GM12878 (cell line): ENCODE measurements at regions not wholly inside any gene's neighbourhood (a gene's known extent, or its start where the extent isn't known, plus 50 kb on each side); places are given as distances from the start of the nearest gene placed in this dataset.

Experiments
- ATAC-seq: fragments of 200-7000 bp; cut with Tn5 transposase; 3 replicates; pipeline ENCODE4 v1.9.1; 2020; ENCODE audit warnings: mild to moderate bottlenecking, moderate library complexity
- BruUV-seq: library from RNA; stranded (reverse); fragments of 400-500 nt; replicated peaks from 2 replicates; lab custom pipeline; 2021; lab: Mats Ljungman, UMichigan
- CTCF ChIA-PET: fragments of 300-600 bp; sonication (Branson Sonifier 250); formaldehyde crosslinking; extraction: SDS; loops from one replicate; lab custom pipeline; 2021; ENCODE audit warnings: inconsistent platforms; lab: Yijun Ruan, JAX
- POLR2A ChIA-PET: fragments of 350-600 bp; formaldehyde crosslinking; extraction: SDS; loops from one replicate; lab custom pipeline; 2021; ENCODE audit warnings: inconsistent platforms; lab: Charles Lee
- RAD21 ChIA-PET: fragments of 300-600 bp; sonication (Branson Sonifier 250); formaldehyde crosslinking; loops from one replicate; lab custom pipeline; 2023; ENCODE audit warnings: antibody characterized with exemption; ENCODE audit not compliant: unreplicated experiment; lab: Charles Lee
- SMC1A ChIA-PET: fragments of 300-600 bp; sonication (Branson Sonifier 250); formaldehyde crosslinking; loops from one replicate; lab custom pipeline; 2023; ENCODE audit not compliant: unreplicated experiment, uncharacterized antibody; lab: Charles Lee
- DNase-seq: peaks from one replicate; pipeline ENCODE4 v3.0.0-alpha.2; 2011; ENCODE audit warnings: low read depth, low spot score
- FAIRE-seq: peaks from 3 replicates; lab custom pipeline; 2011; peaks lifted over from hg19 to GRCh38; lab: Jason Lieb, UNC
- H2AFZ ChIP-seq: 2 replicates; pipeline ENCODE4 v1.6.0; 2011; ENCODE audit warnings: low read depth, low read length, control low read depth; ENCODE audit not compliant: control insufficient read depth
- H3K27ac ChIP-seq: 2 replicates; pipeline ENCODE4 v1.5.1; 2011; ENCODE audit warnings: control low read depth; ENCODE audit not compliant: control insufficient read depth, insufficient read depth
- H3K27me3 ChIP-seq, 2 experiments: replicated peaks in 1 of 2; 2 replicates each; pipeline versions ENCODE4 v1.6.0 to v1.6.1; 2011; ENCODE audit warnings: low read length in 1 of 2; ENCODE audit not compliant: control insufficient read depth in 2 of 2, insufficient read depth in 2 of 2
- H3K36me3 ChIP-seq, 2 experiments: 2 replicates each; pipeline ENCODE4 v1.5.1; 2011; ENCODE audit warnings: low read length in 1 of 2; ENCODE audit not compliant: control insufficient read depth in 2 of 2, insufficient read depth in 2 of 2
- H3K4me1 ChIP-seq: 2 replicates; pipeline ENCODE4 v1.6.1; 2011; ENCODE audit warnings: mild to moderate bottlenecking, low read length, moderate library complexity, mixed read lengths; ENCODE audit not compliant: control insufficient read depth, insufficient read depth
- H3K4me2 ChIP-seq: 2 replicates; pipeline ENCODE4 v1.6.0; 2011; ENCODE audit warnings: control low read depth; ENCODE audit not compliant: control insufficient read depth, insufficient read depth
- H3K4me3 ChIP-seq: fragments of 200-600 bp; sonication (generic); 2 replicates; pipeline ENCODE4 v1.5.1; 2016
- H3K79me2 ChIP-seq: 2 replicates; pipeline ENCODE4 v1.6.0; 2011; ENCODE audit warnings: low read length; ENCODE audit not compliant: control insufficient read depth, insufficient read depth
- H3K9ac ChIP-seq: 2 replicates; pipeline ENCODE4 v1.8.0; 2011; ENCODE audit warnings: low read length, control low read depth, mixed read lengths; ENCODE audit not compliant: control insufficient read depth, insufficient read depth
- H3K9me3 ChIP-seq: replicated peaks from 3 replicates; pipeline ENCODE4 v1.5.1; 2011; ENCODE audit warnings: mild to moderate bottlenecking, low read length; ENCODE audit not compliant: control insufficient read depth, insufficient read depth
- H4K20me1 ChIP-seq: 2 replicates; pipeline ENCODE4 v1.6.0; 2011; ENCODE audit not compliant: control insufficient read depth, insufficient read depth
- ATF3 ChIP-seq: IDR thresholded peaks from 2 replicates; pipeline ENCODE4 v1.6.1; 2011; ENCODE audit warnings: low read depth, mild to moderate bottlenecking, low read length, moderate library complexity, borderline replicate concordance; ENCODE audit errors: extremely low read depth
- ATF7 ChIP-seq: fragments of 450-650 bp; IDR thresholded peaks from 2 replicates; pipeline ENCODE4 v1.6.1; 2016; ENCODE audit warnings: low read depth, mild to moderate bottlenecking
- BCL3 ChIP-seq: IDR thresholded peaks from 2 replicates; pipeline ENCODE4 v1.6.1; 2011; ENCODE audit warnings: borderline replicate concordance, low read depth, mild to moderate bottlenecking, moderate library complexity, low read length; ENCODE audit not compliant: insufficient read depth, poor library complexity, severe bottlenecking
- BRCA1 ChIP-seq: IDR thresholded peaks from 2 replicates; pipeline ENCODE4 v1.6.1; 2011; ENCODE audit warnings: low read depth, low read length, improper control_type of control experiment
- CUX1 ChIP-seq: IDR thresholded peaks from 2 replicates; pipeline ENCODE4 v1.6.1; 2012; ENCODE audit warnings: improper control_type of control experiment, low read depth, low read length; ENCODE audit not compliant: insufficient replicate concordance
- HCFC1 ChIP-seq: fragments of 150-350 bp; IDR thresholded peaks from 2 replicates; pipeline ENCODE4 v1.6.1; 2014; ENCODE audit warnings: low read length
- NBN ChIP-seq: fragments of 450-650 bp; IDR thresholded peaks from 2 replicates; pipeline ENCODE4 v1.6.1; 2016
- NFIC ChIP-seq: IDR thresholded peaks from 2 replicates; pipeline ENCODE4 v1.6.1; 2012; ENCODE audit warnings: low read depth, mild to moderate bottlenecking, inconsistent platforms, low read length, moderate library complexity
- NFYB ChIP-seq: IDR thresholded peaks from 2 replicates; pipeline ENCODE4 v1.6.1; 2011; ENCODE audit warnings: low read depth, mild to moderate bottlenecking, low read length, improper control_type of control experiment, moderate library complexity; ENCODE audit not compliant: insufficient read depth
- NR2C2 ChIP-seq: IDR thresholded peaks from 2 replicates; pipeline ENCODE4 v1.6.1; 2011; ENCODE audit warnings: borderline replicate concordance, low read depth; ENCODE audit not compliant: control insufficient read depth, insufficient read length
- RAD51 ChIP-seq: fragments of 450-650 bp; IDR thresholded peaks from 2 replicates; pipeline ENCODE4 v1.6.1; 2016; ENCODE audit warnings: moderate library complexity, mild to moderate bottlenecking, inconsistent platforms
- SMC3 ChIP-seq: IDR thresholded peaks from 2 replicates; pipeline ENCODE4 v1.6.1; 2011; ENCODE audit warnings: low read length, improper control_type of control experiment, borderline replicate concordance
- TAF1 ChIP-seq: IDR thresholded peaks from 2 replicates; pipeline ENCODE4 v1.6.1; 2011; ENCODE audit warnings: mild to moderate bottlenecking, low read depth, low read length, borderline replicate concordance
- ZBTB11 ChIP-seq: fragments of 450-650 bp; formaldehyde crosslinking; IDR thresholded peaks from 2 replicates; pipeline ENCODE4 v1.5.0; 2022; ENCODE audit warnings: mild to moderate bottlenecking, missing genetic modification characterization
- ZNF217 ChIP-seq: fragments of 450-650 bp; IDR thresholded peaks from 2 replicates; pipeline ENCODE4 v1.6.1; 2017; ENCODE audit warnings: antibody characterized with exemption, mild to moderate bottlenecking
- ZNF24 ChIP-seq: fragments of 450-650 bp; IDR thresholded peaks from 2 replicates; pipeline ENCODE4 v1.6.1; 2017; ENCODE audit warnings: antibody characterized with exemption, mild to moderate bottlenecking
- WGBS: methylation state at CpG from one replicate; pipeline ENCODE4 v1.1.6; 2016; ENCODE audit warnings: low lambda C conversion rate; ENCODE audit not compliant: insufficient replicate concordance, insufficient coverage; ENCODE audit errors: missing lambda C conversion rate; 5-methylcytosine and 5-hydroxymethylcytosine counted together
- in situ Hi-C: fragments of 300-500 bp; cut with MboI; formaldehyde crosslinking; loops from 9 replicates; pipeline ENCODE4 v1.14.3; 2018; ENCODE audit warnings: mixed read lengths
- intact Hi-C: fragments of 100-400 bp; cut with micrococcal nuclease; formaldehyde crosslinking; loops from one replicate; pipeline ENCODE4 v1.14.2; 2022; ENCODE audit not compliant: unreplicated experiment

GRCh38 chrX:39877905-39878304 lies 219.9 kb downstream of the BCOR start:
- H3K9me3 ChIP-seq: peaks cover 3% of the 10 kb centered on the region; the same call in 1 of the 3 replicates
- no peaks in the 10 kb centered on the region for H4K20me1 ChIP-seq
- H3K4me3 ChIP-seq: no peak overlapping the region
- H3K36me3 ChIP-seq: no peaks in the 10 kb centered on the region
- no peak overlapping the region for H2AFZ ChIP-seq
- H3K27ac ChIP-seq: no peak overlapping the region
- no peak for ATAC-seq
- no peaks in the 10 kb centered on the region for H3K27me3 ChIP-seq
- H3K79me2 ChIP-seq: no peaks in the 10 kb centered on the region
- H3K9ac ChIP-seq: no peak overlapping the region
- CTCF ChIA-PET: no interaction called here
- DNase-seq: no peak
- intact Hi-C loops (no loop called here), in situ Hi-C loops (no loop called here)
- RAD21 ChIA-PET: no interaction called here
- FAIRE-seq: no peak
- no peak overlapping the region for H3K4me2 ChIP-seq
- SMC1A ChIA-PET: no interaction called here
- BruUV-seq: no TSS peak
- 65% methylated on average over 14 of the region's 18 CpGs for WGBS
- POLR2A ChIA-PET: no interaction called here
- peaks cover 19% of the 10 kb centered on the region for H3K4me1 ChIP-seq
- TF ChIP-seq BCL3 (no peak), NR2C2 (no peak), NBN (no peak), RAD51 (no peak), HCFC1 (no peak), SMC3 (no peak), NFYB (no peak), ATF7 (no peak), ZBTB11 (CRISPR knock-in tag) (no peak), TAF1 (no peak), ATF3 (no peak), BRCA1 (no peak), NFIC (no peak), ZNF217 (no peak), ZNF24 (no peak), CUX1 (no peak)
